ENCODE measurements at regions not wholly inside any gene's neighbourhood (a gene's known extent, or its start where the extent isn't known, plus 50 kb on each side); places are given as distances from the start of the nearest gene placed in this dataset.

GRCh38 chr11:127890030-127890615 lies 697.2 kb downstream of the ETS1 start:
- TF ChIP-seq CTCF (conservative IDR thresholded peaks at IDR 0.05; ENCODE audit: low read length) (no peak), EZH2phosphoT487 (IDR thresholded peaks at IDR 0.05; ENCODE audit: borderline replicate concordance) (no peak)
